Colonic mucosa (tissue), 4 donors: ENCODE measurements at regions not wholly inside any gene's neighbourhood (a gene's known extent, or its start where the extent isn't known, plus 50 kb on each side); places are given as distances from the start of the nearest gene placed in this dataset.

Source experiments
- DNase-seq: peaks from one replicate; pipeline ENCODE4 v3.0.0-alpha.2; 2020
- H3K27ac ChIP-seq: fragments of 200-600 bp; one replicate; pipeline ENCODE4 v1.8.0; 2021
- H3K27me3 ChIP-seq: fragments of 200-600 bp; one replicate; pipeline ENCODE4 v1.8.0; 2021
- H3K36me3 ChIP-seq: fragments of 200-600 bp; one replicate; pipeline ENCODE4 v1.8.0; 2021
- H3K4me1 ChIP-seq: fragments of 200-600 bp; one replicate; pipeline ENCODE4 v1.8.0; 2021; ENCODE audit warnings: mild to moderate bottlenecking
- H3K4me3 ChIP-seq: fragments of 200-600 bp; one replicate; pipeline ENCODE4 v1.8.0; 2021
- H3K9ac ChIP-seq, 2 donors: one replicate each; pipeline ENCODE4 v1.7.0; 2013; ENCODE audit warnings: control low read depth in 2 of 2, low read depth in 2 of 2, low read length in 2 of 2
- H3K9me3 ChIP-seq: fragments of 200-600 bp; one replicate; pipeline ENCODE4 v1.8.0; 2021
- intact Hi-C: fragments of 100-400 bp; cut with DNase I; formaldehyde crosslinking; loops from one replicate; pipeline ENCODE4 v1.14.1; 2022
- TF ChIP-seq, protein P1 (sequence below): fragments of 200-600 bp; IDR thresholded peaks from one replicate; pipeline ENCODE4 v1.8.0; 2022; ENCODE audit warnings: antibody characterized with exemption, mild to moderate bottlenecking
- donor health status: healthy.
- donor health status: DM: no; HTN: no; CAD: no.
- donor health status: DM: no; HTN: no; CAD: no.

DNA sequence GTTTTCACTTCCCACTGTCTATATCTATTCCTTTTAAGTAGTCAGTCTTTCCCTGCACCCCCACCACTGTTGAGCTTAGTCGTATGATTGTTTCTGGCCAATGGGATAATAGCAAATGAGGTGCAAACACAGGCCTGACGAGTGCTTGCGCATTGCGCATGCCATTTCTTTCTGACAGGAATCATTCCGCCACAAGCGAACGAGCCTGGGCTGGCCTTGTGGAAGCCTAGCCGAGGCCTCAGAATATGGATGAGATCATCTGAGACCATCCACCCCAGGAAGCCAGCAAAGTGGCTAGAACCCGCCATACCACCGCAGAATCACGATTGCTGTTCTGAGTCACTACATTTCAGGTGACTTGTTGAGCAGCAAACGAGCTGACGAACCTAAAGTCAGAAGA lies 52.2 kb upstream of the PRL start:
- Histone ChIP-seq H3K27me3 (no peaks in the 10 kb centered on the region), H3K36me3 (no peaks in the 10 kb centered on the region), H3K27ac (no peak overlapping the region), H3K4me1 (no peaks in the 10 kb centered on the region), H3K9me3 (no peaks in the 10 kb centered on the region), H3K9ac (no peak overlapping the region), H3K4me3 (no peak overlapping the region)
- TF ChIP-seq, protein P1, sequence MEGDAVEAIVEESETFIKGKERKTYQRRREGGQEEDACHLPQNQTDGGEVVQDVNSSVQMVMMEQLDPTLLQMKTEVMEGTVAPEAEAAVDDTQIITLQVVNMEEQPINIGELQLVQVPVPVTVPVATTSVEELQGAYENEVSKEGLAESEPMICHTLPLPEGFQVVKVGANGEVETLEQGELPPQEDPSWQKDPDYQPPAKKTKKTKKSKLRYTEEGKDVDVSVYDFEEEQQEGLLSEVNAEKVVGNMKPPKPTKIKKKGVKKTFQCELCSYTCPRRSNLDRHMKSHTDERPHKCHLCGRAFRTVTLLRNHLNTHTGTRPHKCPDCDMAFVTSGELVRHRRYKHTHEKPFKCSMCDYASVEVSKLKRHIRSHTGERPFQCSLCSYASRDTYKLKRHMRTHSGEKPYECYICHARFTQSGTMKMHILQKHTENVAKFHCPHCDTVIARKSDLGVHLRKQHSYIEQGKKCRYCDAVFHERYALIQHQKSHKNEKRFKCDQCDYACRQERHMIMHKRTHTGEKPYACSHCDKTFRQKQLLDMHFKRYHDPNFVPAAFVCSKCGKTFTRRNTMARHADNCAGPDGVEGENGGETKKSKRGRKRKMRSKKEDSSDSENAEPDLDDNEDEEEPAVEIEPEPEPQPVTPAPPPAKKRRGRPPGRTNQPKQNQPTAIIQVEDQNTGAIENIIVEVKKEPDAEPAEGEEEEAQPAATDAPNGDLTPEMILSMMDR: no peak
- DNase-seq: no peak
- intact Hi-C loops: no loop called here

DNA sequence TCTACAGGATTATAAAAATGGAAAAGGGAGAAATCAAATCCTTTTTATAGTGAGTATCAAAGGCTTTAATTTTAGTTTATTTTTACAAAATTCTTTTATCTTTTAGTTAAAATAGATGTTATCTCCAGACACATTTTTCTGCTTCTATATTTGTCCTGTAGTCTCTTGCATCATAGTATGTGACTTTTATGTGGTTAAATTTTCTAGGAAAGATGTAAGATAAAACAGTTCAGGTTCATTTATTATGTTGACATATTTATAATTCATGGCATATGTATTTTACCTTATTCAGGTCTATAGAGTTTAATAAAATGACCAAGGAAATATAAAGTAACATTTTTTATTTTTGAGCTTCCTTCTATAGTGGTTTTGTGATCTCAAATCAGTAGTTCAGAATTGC lies 52.7 kb upstream of the PRL start:
- Histone ChIP-seq H3K36me3 (no peaks in the 10 kb centered on the region), H3K4me1 (no peaks in the 10 kb centered on the region)
- TF ChIP-seq, protein P1: no peak

DNA sequence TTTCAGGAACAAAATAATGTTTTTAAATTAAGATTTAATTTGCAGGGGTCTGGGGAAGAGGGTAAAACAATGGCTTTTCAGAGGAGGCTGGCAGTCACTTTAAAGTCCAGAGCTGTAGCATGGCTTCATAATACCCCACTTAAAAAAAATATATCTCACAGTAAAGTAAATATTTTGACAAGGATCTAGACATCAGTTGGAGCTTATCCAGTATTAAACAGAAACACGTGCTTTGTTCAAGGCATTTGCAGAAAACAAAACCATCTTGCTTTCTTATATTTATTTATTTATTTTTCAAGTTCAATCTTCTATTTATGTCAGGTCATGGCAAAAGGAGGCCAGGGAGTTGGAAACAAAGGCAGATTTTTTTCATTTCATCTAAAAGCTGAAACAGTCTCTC lies 53.3 kb upstream of the PRL start:
- Histone ChIP-seq H3K27me3 (no peaks in the 10 kb centered on the region), H3K36me3 (no peaks in the 10 kb centered on the region), H3K4me1 (no peaks in the 10 kb centered on the region), H3K9me3 (no peaks in the 10 kb centered on the region), H3K4me3 (no peak overlapping the region), H3K9ac (no peak overlapping the region), H3K27ac (no peak overlapping the region)
- no peak for DNase-seq
- TF ChIP-seq, protein P1: no peak
- intact Hi-C loops: no loop called here

More for the DNA sequence above, 52.7 kb upstream of the PRL start:
- intact Hi-C loops: no loop called here
- no peak overlapping the region for H3K4me3 ChIP-seq
- H3K9ac ChIP-seq: no peak overlapping the region
- no peaks in the 10 kb centered on the region for H3K27me3 ChIP-seq
- H3K27ac ChIP-seq: no peak overlapping the region
- no peaks in the 10 kb centered on the region for H3K9me3 ChIP-seq
- no peak for DNase-seq

DNA sequence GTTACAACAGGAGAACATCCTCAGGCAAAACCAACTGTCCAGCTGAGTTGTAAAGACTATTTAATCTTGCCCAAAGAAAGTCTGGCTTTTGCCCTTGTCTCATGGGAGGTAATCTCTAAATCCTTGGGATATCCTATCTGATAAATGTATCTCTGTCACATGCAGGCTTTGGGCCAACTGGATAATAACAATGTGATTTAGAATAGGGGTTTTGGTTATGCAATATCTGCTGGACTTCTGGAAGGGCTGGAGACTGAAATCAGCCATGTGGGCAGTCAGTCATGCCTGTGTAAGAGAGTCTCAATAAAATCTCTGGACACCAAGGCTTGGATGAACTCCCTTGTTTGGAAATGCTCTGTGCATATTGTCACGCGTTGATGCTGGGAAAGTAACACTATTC lies 56.3 kb upstream of the PRL start:
- H3K9ac ChIP-seq: no peak overlapping the region
- TF ChIP-seq, protein P1: no peak
- no peaks in the 10 kb centered on the region for H3K4me1 ChIP-seq
- no peaks in the 10 kb centered on the region for H3K27me3 ChIP-seq
- no peaks in the 10 kb centered on the region for H3K36me3 ChIP-seq
- H3K27ac ChIP-seq: no peak overlapping the region
- DNase-seq: peak; percentile 19
- H3K9me3 ChIP-seq: no peaks in the 10 kb centered on the region
- no peak overlapping the region for H3K4me3 ChIP-seq
- intact Hi-C loops: no loop called here

DNA sequence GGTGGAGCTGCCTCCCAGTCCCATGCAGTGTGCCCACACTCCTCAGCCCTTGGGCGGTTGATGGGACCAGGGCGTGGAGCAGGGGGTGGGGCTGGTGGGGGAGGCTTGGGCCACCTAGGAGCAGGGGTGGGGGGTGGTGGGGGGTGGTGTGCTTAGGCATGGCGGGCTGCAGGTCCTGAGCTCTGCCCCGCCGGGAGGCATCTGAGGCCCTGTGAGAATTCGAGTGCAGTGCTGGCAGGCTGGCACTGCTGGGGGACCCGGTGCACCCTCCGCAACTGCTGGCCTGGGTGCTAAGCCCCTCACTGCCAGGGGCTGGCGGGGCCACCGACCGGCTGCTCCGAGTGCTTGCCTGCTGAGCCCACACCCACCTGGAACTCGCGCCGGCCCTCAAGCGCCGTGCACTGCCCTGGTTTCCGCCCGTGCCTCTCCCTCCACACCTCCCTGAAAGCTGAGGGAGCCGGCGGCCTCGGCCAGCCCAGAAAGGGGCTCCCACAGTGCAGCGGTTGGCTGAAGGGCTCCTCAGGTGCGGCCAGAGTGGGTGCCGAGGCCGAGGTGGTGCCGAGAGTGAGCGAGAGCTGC lies 59.6 kb upstream of the PRL start:
- DNase-seq: no peak
- intact Hi-C loops: no loop called here

More for the DNA sequence above, 59.6 kb upstream of the PRL start:
- Histone ChIP-seq H3K27ac (no peak overlapping the region), H3K9me3 (no peaks in the 10 kb centered on the region), H3K9ac (no peak overlapping the region), H3K4me3 (no peak overlapping the region), H3K4me1 (no peaks in the 10 kb centered on the region), H3K36me3 (no peaks in the 10 kb centered on the region), H3K27me3 (no peaks in the 10 kb centered on the region)
- TF ChIP-seq, protein P1: no peak
